GOT3 (cell line): ENCODE measurements at regions not wholly inside any gene's neighbourhood (a gene's known extent, or its start where the extent isn't known, plus 50 kb on each side); places are given as distances from the start of the nearest gene placed in this dataset.

Source experiments
- DNase-seq: peaks from one replicate; lab custom pipeline; 2025; ENCODE audit warnings: mixed read lengths; lab: John Stamatoyannopoulos, UW

DNA sequence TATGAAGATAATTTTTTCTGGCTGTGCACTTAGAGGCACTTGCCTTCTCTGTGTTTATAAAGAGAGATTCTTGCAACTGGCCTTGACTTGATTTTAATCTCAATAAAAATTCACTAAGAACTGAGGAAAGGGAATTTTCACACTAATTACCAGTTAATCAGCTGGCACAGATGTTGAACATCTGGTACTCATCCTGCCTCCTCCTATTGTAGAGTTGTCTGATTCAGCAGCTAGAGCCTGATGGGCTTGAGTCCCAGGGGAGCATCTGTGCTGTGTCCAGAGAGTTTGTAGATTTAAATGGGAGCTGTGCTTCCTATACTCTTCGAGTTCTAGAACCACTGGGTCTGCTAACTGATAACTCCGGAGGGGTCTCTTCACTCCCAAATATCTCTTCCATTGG lies 50.7 kb upstream of the ADRA1D start:
- DNase-seq = no peak

- no peak for DNase-seq
Measured at GRCh38 chr20:4299216-4299615, 50.1 kb upstream of the ADRA1D start.
